Urothelium cell line (cell line): ENCODE measurements at regions not wholly inside any gene's neighbourhood (a gene's known extent, or its start where the extent isn't known, plus 50 kb on each side); places are given as distances from the start of the nearest gene placed in this dataset.
"Not testable (repeated sequence)": the region's sequence is repeated elsewhere in the genome, so short reads cannot be mapped to it uniquely, and the experiment has no call there.

Source experiments
- DNase-seq: peaks from one replicate; pipeline ENCODE4 v3.0.0; 2011; ENCODE audit warnings: low spot score, mixed read lengths
- FAIRE-seq: peaks from 2 replicates; lab custom pipeline; 2011; peaks lifted over from hg19 to GRCh38; lab: Jason Lieb, UNC

- no peak for FAIRE-seq
These were observed 71.1 kb upstream of the FMNL2 start for GRCh38 chr2:152263911-152264310.

GRCh38 chr2:152273732-152274260 is 61.2 kb upstream of the FMNL2 start:
- not testable (repeated sequence) for FAIRE-seq, DNase-seq

More at GRCh38 chr2:152263911-152264310, 71.1 kb upstream of the FMNL2 start:
- DNase-seq, result no peak

- not testable (repeated sequence) for FAIRE-seq, DNase-seq
These were observed 57.1 kb upstream of the FMNL2 start for GRCh38 chr2:152277896-152278295.

- FAIRE-seq, result no peak
- DNase-seq, result no peak
These were observed 56.4 kb upstream of the FMNL2 start for GRCh38 chr2:152278526-152278925.

- not testable (repeated sequence) for FAIRE-seq, DNase-seq
These were observed 55.6 kb upstream of the FMNL2 start for GRCh38 chr2:152279367-152279766.

GRCh38 chr2:152280780-152281179 is 54.2 kb upstream of the FMNL2 start:
- FAIRE-seq, result no peak
- no peak for DNase-seq

GRCh38 chr2:152283392-152283791 is 51.6 kb upstream of the FMNL2 start:
- no peak for DNase-seq
- no peak for FAIRE-seq

GRCh38 chr2:152284398-152284797 is 50.6 kb upstream of the FMNL2 start:
- FAIRE-seq, result no peak
- DNase-seq, result no peak
